HUES48 (cell line): ENCODE measurements at regions not wholly inside any gene's neighbourhood (a gene's known extent, or its start where the extent isn't known, plus 50 kb on each side); places are given as distances from the start of the nearest gene placed in this dataset.

Source experiments
- H3K27ac ChIP-seq: one replicate; pipeline ENCODE4 v1.7.0; 2013; ENCODE audit warnings: low read depth, low read length, inconsistent platforms
- H3K27me3 ChIP-seq: 2 replicates; pipeline ENCODE4 v1.6.1; 2013; ENCODE audit warnings: mild to moderate bottlenecking, low read length; ENCODE audit not compliant: control insufficient read depth, insufficient read depth
- H3K36me3 ChIP-seq: 2 replicates; pipeline ENCODE4 v1.6.1; 2013; ENCODE audit warnings: low read length; ENCODE audit not compliant: control insufficient read depth, insufficient read depth
- H3K4me1 ChIP-seq: 2 replicates; pipeline ENCODE4 v1.6.1; 2013; ENCODE audit warnings: mild to moderate bottlenecking, low read length; ENCODE audit not compliant: control insufficient read depth, insufficient read depth
- H3K4me3 ChIP-seq: 2 replicates; pipeline ENCODE4 v1.5.1; 2013; ENCODE audit warnings: mild to moderate bottlenecking, low read depth, low read length
- H3K9ac ChIP-seq: 2 replicates; pipeline ENCODE4 v1.6.1; 2013; ENCODE audit warnings: mild to moderate bottlenecking, low read depth, low read length, moderate library complexity
- H3K9me3 ChIP-seq: 2 replicates; pipeline ENCODE4 v1.6.1; 2013; ENCODE audit warnings: low read length; ENCODE audit not compliant: control insufficient read depth, insufficient read depth

GRCh38 chrX:43218198-43218597 lies 437.9 kb upstream of the MAOA start:
- H3K4me3 ChIP-seq: no peak overlapping the region
- no peaks in the 10 kb centered on the region for H3K4me1 ChIP-seq
- no peak overlapping the region for H3K27ac ChIP-seq
- H3K9ac ChIP-seq: no peak overlapping the region
- no peaks in the 10 kb centered on the region for H3K27me3 ChIP-seq
- peaks cover 12% of the 10 kb centered on the region; the same call in 1 of the 2 replicates for H3K9me3 ChIP-seq
- H3K36me3 ChIP-seq: no peaks in the 10 kb centered on the region

GRCh38 chrX:43224496-43224895 lies 431.6 kb upstream of the MAOA start:
- Histone ChIP-seq H3K27ac (no peak overlapping the region), H3K4me3 (no peak overlapping the region), H3K36me3 (no peaks in the 10 kb centered on the region), H3K9me3 (no peaks in the 10 kb centered on the region), H3K9ac (no peak overlapping the region), H3K27me3 (no peaks in the 10 kb centered on the region), H3K4me1 (no peaks in the 10 kb centered on the region)

- Histone ChIP-seq H3K4me1 (no peaks in the 10 kb centered on the region), H3K9ac (no peak overlapping the region), H3K4me3 (no peak overlapping the region), H3K36me3 (no peaks in the 10 kb centered on the region), H3K27ac (no peak overlapping the region), H3K27me3 (no peaks in the 10 kb centered on the region), H3K9me3 (no peaks in the 10 kb centered on the region)
Measured at GRCh38 chrX:43225626-43226328, 430.3 kb upstream of the MAOA start.

GRCh38 chrX:43238461-43238945 lies 417.6 kb upstream of the MAOA start:
- Histone ChIP-seq H3K9ac (no peak overlapping the region), H3K9me3 (no peaks in the 10 kb centered on the region), H3K27ac (no peak overlapping the region), H3K4me3 (no peak overlapping the region), H3K27me3 (no peaks in the 10 kb centered on the region), H3K36me3 (no peaks in the 10 kb centered on the region), H3K4me1 (no peaks in the 10 kb centered on the region)

GRCh38 chrX:43239356-43239755 lies 416.7 kb upstream of the MAOA start:
- H3K27me3 ChIP-seq: no peaks in the 10 kb centered on the region
- no peaks in the 10 kb centered on the region for H3K4me1 ChIP-seq
- H3K27ac ChIP-seq: no peak overlapping the region
- H3K36me3 ChIP-seq: no peaks in the 10 kb centered on the region
- no peak overlapping the region for H3K4me3 ChIP-seq
- no peaks in the 10 kb centered on the region for H3K9me3 ChIP-seq
- no peak overlapping the region for H3K9ac ChIP-seq

GRCh38 chrX:43255596-43255995 lies 400.5 kb upstream of the MAOA start:
- Histone ChIP-seq H3K4me3 (no peak overlapping the region), H3K36me3 (no peaks in the 10 kb centered on the region), H3K27me3 (no peaks in the 10 kb centered on the region), H3K9ac (no peak overlapping the region), H3K9me3 (peaks cover 18% of the 10 kb centered on the region), H3K27ac (no peak overlapping the region), H3K4me1 (no peaks in the 10 kb centered on the region)

GRCh38 chrX:43266487-43266886 lies 389.6 kb upstream of the MAOA start:
- Histone ChIP-seq H3K9ac (no peak overlapping the region), H3K4me1 (no peaks in the 10 kb centered on the region), H3K36me3 (no peaks in the 10 kb centered on the region), H3K9me3 (no peaks in the 10 kb centered on the region), H3K4me3 (no peak overlapping the region), H3K27me3 (no peaks in the 10 kb centered on the region), H3K27ac (no peak overlapping the region)

GRCh38 chrX:43267652-43268051 lies 388.4 kb upstream of the MAOA start:
- no peaks in the 10 kb centered on the region for H3K9me3 ChIP-seq
- no peak overlapping the region for H3K9ac ChIP-seq
- H3K36me3 ChIP-seq: no peaks in the 10 kb centered on the region
- no peak overlapping the region for H3K4me3 ChIP-seq
- no peaks in the 10 kb centered on the region for H3K4me1 ChIP-seq
- H3K27ac ChIP-seq: no peak overlapping the region
- H3K27me3 ChIP-seq: no peaks in the 10 kb centered on the region

- no peaks in the 10 kb centered on the region for H3K36me3 ChIP-seq
- no peaks in the 10 kb centered on the region for H3K4me1 ChIP-seq
- no peak overlapping the region for H3K27ac ChIP-seq
- no peak overlapping the region for H3K9ac ChIP-seq
- no peaks in the 10 kb centered on the region; the same call in 1 of the 2 replicates for H3K9me3 ChIP-seq
- H3K27me3 ChIP-seq: no peaks in the 10 kb centered on the region; the same call in 1 of the 2 replicates
- no peak overlapping the region for H3K4me3 ChIP-seq
Measured at GRCh38 chrX:43269201-43269600, 386.9 kb upstream of the MAOA start.

GRCh38 chrX:43277879-43278278 lies 378.2 kb upstream of the MAOA start:
- Histone ChIP-seq H3K9ac (no peak overlapping the region), H3K9me3 (peaks cover 15% of the 10 kb centered on the region), H3K4me1 (no peaks in the 10 kb centered on the region), H3K36me3 (no peaks in the 10 kb centered on the region), H3K27me3 (no peaks in the 10 kb centered on the region; the same call in 1 of the 2 replicates), H3K4me3 (no peak overlapping the region), H3K27ac (no peak overlapping the region)

GRCh38 chrX:43278440-43278839 lies 377.7 kb upstream of the MAOA start:
- Histone ChIP-seq H3K9me3 (peaks cover 15% of the 10 kb centered on the region), H3K36me3 (no peaks in the 10 kb centered on the region), H3K4me3 (no peak overlapping the region), H3K27me3 (no peaks in the 10 kb centered on the region; the same call in 1 of the 2 replicates), H3K9ac (no peak overlapping the region), H3K4me1 (no peaks in the 10 kb centered on the region), H3K27ac (no peak overlapping the region)
